ENCODE measurements at regions not wholly inside any gene's neighbourhood (a gene's known extent, or its start where the extent isn't known, plus 50 kb on each side); places are given as distances from the start of the nearest gene placed in this dataset.

- no peaks in the 10 kb centered on the region for H3K27me3 Mint-ChIP-seq
These were observed 382.5 kb downstream of the CYLC2 start for GRCh38 chr9:103377667-103378066.

GRCh38 chr9:103397868-103398600 is 402.9 kb downstream of the CYLC2 start:
- DNase-seq (ENCODE audit: low spot score in 2 of 2) (peak in 1 of 2 donors; percentile 12), ATAC-seq (ENCODE audit: low read depth) (peak; percentile 44)
- Mint-ChIP-seq H3K36me3 (no peaks in the 10 kb centered on the region), H3K4me1 (peaks cover 3% of the 10 kb centered on the region), H3K27ac (no peak overlapping the region), H3K4me3 (no peak overlapping the region), H3K27me3 (peaks cover 1% of the 10 kb centered on the region), H3K9me3 (no peaks in the 10 kb centered on the region)

More at GRCh38 chr9:103377667-103378066, 382.5 kb downstream of the CYLC2 start:
- peaks cover 2% of the 10 kb centered on the region for H3K9me3 Mint-ChIP-seq
- ATAC-seq (ENCODE audit: low read depth) (no peak), DNase-seq (ENCODE audit: low spot score in 2 of 2) (no peak)
- no peaks in the 10 kb centered on the region for H3K4me1 Mint-ChIP-seq
- no peak overlapping the region for H3K4me3 Mint-ChIP-seq
- no peak overlapping the region for H3K27ac Mint-ChIP-seq
- no peaks in the 10 kb centered on the region for H3K36me3 Mint-ChIP-seq

GRCh38 chr9:103399535-103399934 is 404.4 kb downstream of the CYLC2 start:
- Mint-ChIP-seq H3K9me3 (no peaks in the 10 kb centered on the region), H3K4me1 (peaks cover 3% of the 10 kb centered on the region), H3K36me3 (no peaks in the 10 kb centered on the region), H3K4me3 (no peak overlapping the region), H3K27ac (no peak overlapping the region), H3K27me3 (peaks cover 1% of the 10 kb centered on the region)
- ATAC-seq (ENCODE audit: low read depth) (no peak), DNase-seq (ENCODE audit: low spot score in 2 of 2) (no peak)

GRCh38 chr9:103407260-103407659 is 412.1 kb downstream of the CYLC2 start:
- DNase-seq (ENCODE audit: low spot score in 2 of 2) (no peak), ATAC-seq (ENCODE audit: low read depth) (no peak)
- no peaks in the 10 kb centered on the region for H3K27me3 Mint-ChIP-seq
- no peaks in the 10 kb centered on the region for H3K9me3 Mint-ChIP-seq
- H3K27ac Mint-ChIP-seq, result no peak overlapping the region
- H3K4me1 Mint-ChIP-seq, result peaks cover 6% of the 10 kb centered on the region
- no peak overlapping the region for H3K4me3 Mint-ChIP-seq
- no peaks in the 10 kb centered on the region for H3K36me3 Mint-ChIP-seq

DNA sequence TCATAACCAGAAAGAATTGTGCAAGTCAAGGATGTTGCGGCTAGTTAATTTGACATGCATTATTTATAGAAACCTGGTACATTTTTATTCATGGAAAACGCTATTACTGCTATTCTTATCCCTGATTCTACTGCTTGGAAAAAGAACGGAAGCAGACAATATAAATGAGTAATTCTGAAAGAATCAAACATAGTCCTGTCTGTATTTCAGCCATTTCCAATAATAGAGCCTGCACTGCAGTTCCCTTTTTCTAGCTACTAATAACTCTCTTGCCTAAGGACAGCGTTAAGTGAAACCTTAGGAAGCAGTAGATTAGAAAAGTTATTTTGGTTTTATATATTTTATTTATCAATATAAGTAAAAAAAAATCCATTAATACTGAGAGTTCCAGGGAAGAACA is 414.9 kb downstream of the CYLC2 start:
- no peak overlapping the region for H3K27ac Mint-ChIP-seq
- H3K9me3 Mint-ChIP-seq, result no peaks in the 10 kb centered on the region

DNA sequence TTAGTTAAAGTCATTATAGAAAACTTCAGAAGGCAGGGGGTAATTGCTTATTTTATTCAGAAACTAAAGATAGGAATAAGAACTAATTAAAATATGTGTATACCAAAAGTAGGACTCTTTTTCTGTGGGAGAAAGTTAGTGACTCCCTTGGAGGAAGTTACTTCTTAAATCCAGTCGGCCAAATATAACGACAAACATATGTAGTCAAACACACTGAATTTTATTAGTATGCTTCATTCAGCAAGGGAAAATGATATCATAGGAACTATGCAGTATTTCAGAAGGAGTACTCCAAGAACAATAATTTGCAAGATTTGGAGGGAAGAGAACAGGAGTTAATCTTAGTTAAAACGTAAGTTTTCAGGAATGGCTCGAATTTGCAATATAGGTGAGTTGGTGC is 432.6 kb downstream of the CYLC2 start:
- no peak for ATAC-seq (ENCODE audit: low read depth)
- H3K4me3 Mint-ChIP-seq, result no peak overlapping the region

More for the DNA sequence above, 414.9 kb downstream of the CYLC2 start:
- Mint-ChIP-seq H3K4me3 (no peak overlapping the region), H3K36me3 (no peaks in the 10 kb centered on the region), H3K4me1 (peaks cover 6% of the 10 kb centered on the region), H3K27me3 (no peaks in the 10 kb centered on the region)
- no peak for DNase-seq (ENCODE audit: low spot score in 2 of 2)
- no peak for ATAC-seq (ENCODE audit: low read depth)

GRCh38 chr9:103430469-103430868 is 435.3 kb downstream of the CYLC2 start:
- H3K4me1 Mint-ChIP-seq, result no peaks in the 10 kb centered on the region

More for the DNA sequence above, 432.6 kb downstream of the CYLC2 start:
- Mint-ChIP-seq H3K27me3 (no peaks in the 10 kb centered on the region), H3K36me3 (no peaks in the 10 kb centered on the region), H3K27ac (no peak overlapping the region), H3K4me1 (no peaks in the 10 kb centered on the region), H3K9me3 (peaks cover 1% of the 10 kb centered on the region)
- no peak for DNase-seq (ENCODE audit: low spot score in 2 of 2)

GRCh38 chr9:103431809-103432208 is 436.7 kb downstream of the CYLC2 start:
- Mint-ChIP-seq H3K27me3 (no peaks in the 10 kb centered on the region), H3K36me3 (no peaks in the 10 kb centered on the region), H3K4me3 (no peak overlapping the region), H3K27ac (no peak overlapping the region), H3K9me3 (peaks cover 1% of the 10 kb centered on the region), H3K4me1 (no peaks in the 10 kb centered on the region)
- no peak for DNase-seq (ENCODE audit: low spot score in 2 of 2)
- ATAC-seq (ENCODE audit: low read depth), result no peak

More at GRCh38 chr9:103430469-103430868, 435.3 kb downstream of the CYLC2 start:
- Mint-ChIP-seq H3K27ac (no peak overlapping the region), H3K27me3 (no peaks in the 10 kb centered on the region), H3K4me3 (no peak overlapping the region), H3K9me3 (peaks cover 1% of the 10 kb centered on the region), H3K36me3 (no peaks in the 10 kb centered on the region)
- ATAC-seq (ENCODE audit: low read depth) (no peak), DNase-seq (ENCODE audit: low spot score in 2 of 2) (no peak)

GRCh38 chr9:103444176-103444575 is 449.0 kb downstream of the CYLC2 start:
- no peaks in the 10 kb centered on the region for H3K9me3 Mint-ChIP-seq
- H3K4me3 Mint-ChIP-seq, result no peak overlapping the region
- no peak overlapping the region for H3K27ac Mint-ChIP-seq
- ATAC-seq (ENCODE audit: low read depth), result no peak
- DNase-seq (ENCODE audit: low spot score in 2 of 2), result no peak
- H3K27me3 Mint-ChIP-seq, result no peaks in the 10 kb centered on the region
- H3K4me1 Mint-ChIP-seq, result no peaks in the 10 kb centered on the region
- H3K36me3 Mint-ChIP-seq, result no peaks in the 10 kb centered on the region

- ATAC-seq (ENCODE audit: low read depth), result no peak
- Mint-ChIP-seq H3K36me3 (no peaks in the 10 kb centered on the region), H3K27me3 (no peaks in the 10 kb centered on the region), H3K9me3 (peaks cover 6% of the 10 kb centered on the region), H3K27ac (no peak overlapping the region), H3K4me1 (no peaks in the 10 kb centered on the region), H3K4me3 (no peak overlapping the region)
- DNase-seq (ENCODE audit: low spot score in 2 of 2), result no peak
These were observed 463.7 kb downstream of the CYLC2 start for GRCh38 chr9:103458826-103459225.

GRCh38 chr9:103471241-103471640 is 476.1 kb downstream of the CYLC2 start:
- Mint-ChIP-seq H3K27ac (no peak overlapping the region), H3K36me3 (no peaks in the 10 kb centered on the region), H3K9me3 (peaks cover 14% of the 10 kb centered on the region), H3K4me1 (no peaks in the 10 kb centered on the region), H3K4me3 (no peak overlapping the region), H3K27me3 (no peaks in the 10 kb centered on the region)
- no peak for ATAC-seq (ENCODE audit: low read depth)
- DNase-seq (ENCODE audit: low spot score in 2 of 2), result no peak

DNA sequence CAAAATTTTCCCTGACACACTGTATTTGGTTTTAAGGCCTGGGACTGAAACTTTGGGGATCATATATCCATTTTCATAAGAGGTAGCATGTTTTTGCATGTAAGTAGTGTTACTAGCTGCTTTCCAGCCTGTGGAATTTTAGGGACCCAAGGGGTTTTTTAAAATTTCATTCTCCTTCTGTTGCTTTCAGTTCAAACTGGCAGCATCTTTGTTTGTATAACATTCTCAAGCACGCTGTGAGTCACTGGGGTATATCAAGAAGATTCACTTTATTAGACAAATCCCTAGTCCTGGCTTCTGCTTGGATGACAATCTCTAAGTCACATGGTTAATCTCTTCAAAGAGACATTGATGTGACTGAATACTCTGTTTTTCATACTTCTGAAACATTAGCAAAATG is 479.0 kb downstream of the CYLC2 start:
- Mint-ChIP-seq H3K36me3 (no peaks in the 10 kb centered on the region), H3K27ac (no peak overlapping the region), H3K4me3 (no peak overlapping the region), H3K4me1 (no peaks in the 10 kb centered on the region), H3K27me3 (no peaks in the 10 kb centered on the region), H3K9me3 (peaks cover 9% of the 10 kb centered on the region)
- ATAC-seq (ENCODE audit: low read depth), result no peak
- no peak for DNase-seq (ENCODE audit: low spot score in 2 of 2)

- H3K4me3 Mint-ChIP-seq, result no peak overlapping the region
- H3K27ac Mint-ChIP-seq, result no peak overlapping the region
- no peaks in the 10 kb centered on the region for H3K27me3 Mint-ChIP-seq
- H3K36me3 Mint-ChIP-seq, result no peaks in the 10 kb centered on the region
- H3K4me1 Mint-ChIP-seq, result no peaks in the 10 kb centered on the region
- H3K9me3 Mint-ChIP-seq, result peaks cover 4% of the 10 kb centered on the region
- DNase-seq (ENCODE audit: low spot score in 2 of 2) (no peak), ATAC-seq (ENCODE audit: low read depth) (no peak)
These were observed 488.5 kb downstream of the CYLC2 start for GRCh38 chr9:103483471-103484096.

DNA sequence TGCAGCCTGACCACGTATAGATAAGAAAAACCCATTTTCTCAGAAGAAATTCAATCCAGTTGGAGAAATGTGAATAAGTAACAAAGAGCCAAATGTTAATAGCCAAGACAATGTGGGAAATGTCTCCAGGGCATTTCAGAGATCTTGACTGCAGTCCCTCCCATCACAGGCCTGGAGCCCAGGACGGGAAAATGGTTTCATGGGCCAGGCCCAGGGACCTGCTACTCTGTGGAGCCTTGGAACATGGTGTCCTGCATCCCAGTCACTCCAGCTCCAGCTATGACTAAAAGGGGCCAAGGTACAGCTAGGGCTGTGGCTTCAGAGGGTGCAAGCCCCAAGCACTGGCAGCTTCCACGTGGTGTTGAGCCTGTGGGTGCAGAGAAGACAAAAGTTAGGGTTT is 490.0 kb downstream of the CYLC2 start:
- Mint-ChIP-seq H3K4me1 (no peaks in the 10 kb centered on the region), H3K36me3 (no peaks in the 10 kb centered on the region)
- DNase-seq (ENCODE audit: low spot score in 2 of 2), result no peak

GRCh38 chr9:103514767-103515166 is 519.6 kb downstream of the CYLC2 start:
- DNase-seq (ENCODE audit: low spot score in 2 of 2) (no peak), ATAC-seq (ENCODE audit: low read depth) (no peak)
- no peak overlapping the region for H3K27ac Mint-ChIP-seq
- no peaks in the 10 kb centered on the region for H3K4me1 Mint-ChIP-seq
- H3K9me3 Mint-ChIP-seq, result peaks cover 1% of the 10 kb centered on the region
- no peaks in the 10 kb centered on the region for H3K36me3 Mint-ChIP-seq
- no peaks in the 10 kb centered on the region for H3K27me3 Mint-ChIP-seq
- H3K4me3 Mint-ChIP-seq, result no peak overlapping the region

More for the DNA sequence above, 490.0 kb downstream of the CYLC2 start:
- Mint-ChIP-seq H3K9me3 (peaks cover 4% of the 10 kb centered on the region), H3K27ac (no peak overlapping the region), H3K4me3 (no peak overlapping the region), H3K27me3 (no peaks in the 10 kb centered on the region)
- no peak for ATAC-seq (ENCODE audit: low read depth)
